HG03432 (cell line): ENCODE measurements at regions not wholly inside any gene's neighbourhood (a gene's known extent, or its start where the extent isn't known, plus 50 kb on each side); places are given as distances from the start of the nearest gene placed in this dataset.
A peak's percentile ranks its signal among the peaks of the same experiment; 100 is the strongest.

Experiments used
- ATAC-seq: cut with Tn5 transposase; IDR thresholded peaks from one replicate; pipeline ENCODE4 v1.9.1; 2021; ENCODE audit warnings: mild to moderate bottlenecking, moderate library complexity; ENCODE audit not compliant: unreplicated experiment

DNA sequence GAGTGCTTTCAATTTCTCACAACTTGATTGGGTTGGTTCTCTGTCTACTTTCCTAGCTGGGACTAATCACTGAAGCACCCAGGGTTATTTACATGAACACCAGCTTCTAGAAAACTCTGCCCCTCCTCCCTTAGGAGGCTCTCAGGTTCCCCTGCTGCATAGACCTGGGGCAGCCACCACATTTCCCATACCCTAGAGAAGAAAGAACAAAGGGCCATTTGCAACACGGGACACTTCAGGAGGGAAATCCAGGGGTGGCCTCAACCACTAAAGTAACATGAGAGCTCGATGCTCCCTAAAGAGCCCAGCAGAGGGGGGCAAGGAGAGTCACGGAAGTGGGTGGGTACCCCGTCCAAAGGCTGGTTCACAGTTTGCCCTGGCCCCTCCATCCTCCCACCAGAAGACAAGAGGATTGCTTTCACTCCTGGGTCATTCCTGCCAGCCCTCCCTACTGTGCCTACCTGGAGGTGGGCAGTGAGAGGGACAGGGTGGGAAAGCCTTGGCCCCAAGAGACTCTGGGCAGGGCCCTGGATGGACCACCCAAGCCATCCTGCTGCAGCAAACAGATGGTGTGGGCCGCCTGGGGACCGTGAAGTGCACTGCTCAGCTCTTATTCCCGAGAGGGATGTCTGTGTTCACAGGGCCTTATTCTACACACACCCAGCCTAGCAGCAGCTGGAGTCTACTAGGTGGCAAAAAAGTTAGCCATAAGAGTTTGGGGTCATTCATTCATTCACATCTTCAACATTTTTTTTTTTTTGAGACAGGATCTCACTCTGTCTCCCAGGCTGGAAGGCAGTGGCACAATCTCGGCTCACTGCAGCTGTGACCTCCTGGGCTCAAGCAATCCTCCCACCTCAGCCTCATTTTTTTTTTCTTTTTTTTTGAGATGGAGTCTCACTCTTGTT lies 392.1 kb downstream of the SOX9 start:
- ATAC-seq, result peak; percentile 23

DNA sequence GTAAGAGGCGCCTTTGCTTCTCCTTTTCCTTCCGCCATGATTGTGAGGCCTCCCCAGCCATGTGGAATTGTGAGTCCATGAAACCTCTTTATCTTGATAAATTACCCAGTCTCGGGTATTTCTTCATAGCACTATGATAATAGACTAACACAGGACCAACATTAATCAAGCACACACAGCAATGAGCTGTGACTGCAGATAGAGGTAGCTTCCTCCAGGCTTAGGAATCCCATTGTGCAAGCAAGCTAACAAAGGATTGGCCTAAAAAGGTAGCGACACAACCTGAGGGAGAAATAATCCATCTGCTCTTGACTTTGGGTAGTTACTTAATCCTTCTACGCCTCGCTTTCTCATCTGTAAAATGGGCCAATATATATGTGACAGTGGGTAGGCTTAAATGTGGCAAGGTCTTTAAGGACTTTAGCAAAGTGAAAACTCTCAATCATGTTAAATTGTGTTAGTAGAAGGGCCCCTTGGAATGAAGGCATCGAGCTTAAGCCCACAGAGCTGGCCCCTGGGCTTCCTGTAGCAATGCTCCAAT lies 393.6 kb downstream of the SOX9 start:
- no peak for ATAC-seq

DNA sequence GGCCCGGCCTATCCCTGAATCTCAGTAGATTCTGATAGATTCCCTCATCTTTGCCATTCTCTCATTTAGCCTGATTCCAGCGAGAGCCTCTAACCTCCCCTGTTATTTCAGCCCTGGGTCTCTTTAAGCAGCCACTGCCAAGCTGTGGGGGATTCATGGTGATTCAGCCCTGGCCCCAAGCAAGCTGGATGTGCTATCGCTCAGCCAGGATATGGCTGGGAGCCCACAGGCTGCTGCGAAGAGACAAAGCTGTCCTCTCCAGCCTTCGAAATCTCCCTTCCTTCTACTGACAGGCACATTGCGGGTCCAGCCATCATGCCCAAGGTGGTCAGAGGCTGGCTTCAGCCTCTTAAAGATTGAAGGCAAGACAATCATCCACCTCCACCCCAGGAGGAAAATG lies 394.1 kb downstream of the SOX9 start:
- no peak for ATAC-seq

DNA sequence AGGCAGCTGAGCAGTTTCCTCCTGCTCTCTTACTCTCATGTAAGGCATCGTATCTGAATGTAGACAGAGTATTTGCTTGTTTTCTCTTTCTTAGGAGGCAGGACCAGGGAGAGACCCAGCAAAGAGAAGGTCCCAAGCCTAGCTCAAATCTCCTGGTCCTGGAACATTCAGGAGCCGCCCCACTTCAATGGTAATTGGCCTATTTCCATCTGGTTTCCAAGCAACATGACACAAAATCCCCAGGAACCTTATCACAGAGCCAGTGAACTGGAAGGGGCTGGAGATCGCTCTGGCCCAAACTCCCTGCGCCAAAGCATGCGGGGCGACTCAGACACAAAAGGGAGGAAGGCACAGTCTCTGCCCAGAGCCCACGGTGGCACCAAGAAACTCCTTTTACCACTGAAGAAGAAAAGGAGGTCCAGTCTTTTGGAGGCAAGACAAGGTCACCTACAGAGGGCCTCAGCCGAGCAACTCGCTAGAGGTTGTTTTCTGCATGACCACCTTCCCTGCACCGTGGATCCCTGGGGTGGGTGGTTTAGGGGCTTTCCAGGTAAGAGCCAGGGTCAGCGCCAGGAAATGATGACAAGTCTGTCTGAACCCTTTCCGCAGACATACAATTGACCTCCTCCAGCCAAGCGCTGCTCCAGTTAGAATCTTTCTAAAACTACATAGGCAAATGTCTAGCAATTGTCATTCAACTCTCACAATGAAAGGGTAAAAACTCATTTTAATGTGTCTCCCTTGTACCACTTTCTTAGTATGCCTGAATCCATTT lies 394.7 kb downstream of the SOX9 start:
- ATAC-seq, result peak; percentile 32

DNA sequence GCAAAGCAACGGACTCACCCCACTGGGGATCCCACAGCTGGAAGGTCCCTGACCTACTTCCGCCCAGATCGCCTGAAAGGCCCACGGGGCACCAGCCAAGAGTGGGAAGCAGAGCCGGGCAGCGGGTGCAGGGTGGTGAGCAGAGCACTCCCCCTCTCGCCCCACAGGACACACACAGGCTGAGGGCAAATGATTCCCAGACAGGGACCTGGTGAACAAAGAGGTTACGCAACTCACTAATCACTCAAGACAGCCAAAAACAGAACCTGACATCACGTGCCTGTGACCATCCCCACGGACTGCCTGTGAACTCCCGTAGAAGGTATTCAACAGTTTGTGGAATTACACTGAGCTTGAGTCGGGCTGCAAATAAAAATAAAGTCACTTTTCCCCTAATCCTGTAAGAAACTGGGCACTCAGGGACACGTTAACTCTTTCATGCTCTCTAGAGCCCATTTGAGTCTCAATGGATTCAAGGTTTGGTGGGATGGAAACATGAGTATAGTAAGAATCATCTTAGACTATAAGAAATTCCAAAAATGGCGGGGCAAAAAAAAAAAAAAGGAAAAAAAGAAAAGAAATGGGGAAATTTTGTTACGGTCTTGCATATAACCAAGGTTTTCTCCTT lies 396.1 kb downstream of the SOX9 start:
- ATAC-seq, result peak; percentile 31

DNA sequence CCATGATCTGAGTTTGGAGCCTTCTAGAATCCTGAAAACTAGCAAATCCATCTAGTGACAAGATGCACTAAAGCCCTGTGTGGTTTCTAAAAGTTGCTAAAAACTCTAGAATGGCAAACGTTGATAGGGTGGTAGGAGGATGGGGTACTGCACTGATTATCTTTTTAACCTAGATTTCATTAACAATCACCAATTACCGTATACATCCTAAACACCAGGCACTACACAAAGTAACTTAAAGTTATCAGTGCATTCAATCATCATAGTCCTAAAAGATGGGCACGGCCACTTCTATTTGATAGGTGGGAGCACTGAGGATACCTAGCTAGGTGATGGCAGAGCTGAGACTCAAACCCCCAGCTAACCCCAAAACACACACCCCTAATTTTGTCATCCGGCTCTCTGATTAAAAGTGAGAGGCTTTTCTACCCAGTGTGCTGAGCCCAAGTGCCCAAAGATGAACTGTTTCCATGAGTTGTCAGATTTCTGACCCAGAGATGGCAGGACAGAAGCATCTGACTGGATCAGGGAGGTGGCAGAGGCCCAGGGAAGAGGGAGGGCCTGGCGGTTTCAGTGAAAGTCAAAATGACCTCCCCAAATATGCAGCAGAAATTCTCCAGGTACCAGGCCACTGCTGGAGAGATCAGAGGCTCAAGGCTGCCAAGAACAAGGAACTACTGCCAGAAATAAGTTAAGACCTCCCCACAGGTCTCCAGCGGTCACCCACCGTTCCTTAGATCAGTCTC lies 396.8 kb downstream of the SOX9 start:
- no peak for ATAC-seq

DNA sequence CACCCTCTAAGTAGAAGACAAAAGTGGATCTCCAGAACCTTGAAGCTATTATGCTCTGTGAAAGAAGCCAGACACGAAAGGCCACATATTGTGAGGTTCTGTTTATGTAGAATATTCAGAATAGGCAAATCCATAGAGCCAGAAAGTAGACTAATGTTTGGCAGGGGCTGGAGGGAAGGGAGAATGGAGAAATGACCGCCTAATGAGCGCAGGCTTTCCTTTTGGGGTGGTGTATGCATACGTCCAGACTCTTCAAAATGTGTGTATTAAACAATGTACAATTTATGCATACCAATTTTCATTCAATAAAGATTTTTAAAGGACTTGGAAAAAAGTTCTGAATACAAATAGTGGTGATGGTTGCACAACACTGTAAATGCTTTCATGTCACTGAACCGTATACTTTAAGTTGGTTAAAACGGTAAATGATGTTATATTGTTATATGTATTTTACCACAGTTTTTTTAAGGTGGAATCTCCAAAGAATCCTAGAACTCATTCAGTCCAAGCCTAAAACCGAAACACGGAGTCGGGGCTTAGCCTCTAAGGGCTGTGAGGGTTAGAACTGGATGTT lies 397.4 kb downstream of the SOX9 start:
- no peak for ATAC-seq

DNA sequence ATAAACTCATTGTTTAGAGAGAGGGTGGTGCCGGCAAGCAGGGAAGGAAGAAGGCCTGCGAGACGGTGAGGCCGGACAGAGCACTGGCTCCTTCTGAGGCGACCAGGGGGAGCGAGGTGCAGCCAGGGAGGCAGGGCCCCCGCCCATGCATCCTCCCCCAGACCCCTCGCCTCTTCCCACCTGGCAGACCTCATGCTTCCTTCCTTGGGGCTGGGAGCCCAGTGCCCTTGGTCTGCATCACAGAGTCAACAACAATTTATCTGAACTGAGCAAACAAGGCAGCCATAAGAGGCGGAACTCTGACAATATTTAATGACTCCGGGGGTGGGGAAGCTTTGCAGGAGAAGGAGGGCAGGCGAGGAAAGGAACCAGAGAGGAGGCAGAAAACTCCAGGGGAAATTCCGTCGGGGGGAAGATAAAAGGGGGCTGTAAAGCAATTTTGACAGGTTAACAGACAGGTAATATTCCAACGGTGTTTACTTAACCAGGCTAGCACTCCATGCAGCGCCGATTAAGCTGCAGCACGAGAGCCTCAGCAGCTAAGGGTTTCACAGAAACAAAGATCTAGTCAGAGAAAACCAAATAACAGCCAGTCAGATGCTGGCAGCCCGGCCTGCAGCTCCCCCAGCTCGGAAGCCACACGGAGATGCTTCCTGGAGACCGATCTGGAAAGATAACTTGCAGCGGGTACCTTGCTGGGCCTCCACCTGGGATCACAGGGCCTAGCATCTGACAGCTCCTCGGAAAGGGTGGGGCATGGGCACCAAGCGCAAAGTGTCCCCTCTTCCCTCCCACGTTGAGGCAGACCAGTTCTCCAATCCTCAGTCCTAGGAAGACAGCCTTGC lies 398.2 kb downstream of the SOX9 start:
- ATAC-seq, result no peak

DNA sequence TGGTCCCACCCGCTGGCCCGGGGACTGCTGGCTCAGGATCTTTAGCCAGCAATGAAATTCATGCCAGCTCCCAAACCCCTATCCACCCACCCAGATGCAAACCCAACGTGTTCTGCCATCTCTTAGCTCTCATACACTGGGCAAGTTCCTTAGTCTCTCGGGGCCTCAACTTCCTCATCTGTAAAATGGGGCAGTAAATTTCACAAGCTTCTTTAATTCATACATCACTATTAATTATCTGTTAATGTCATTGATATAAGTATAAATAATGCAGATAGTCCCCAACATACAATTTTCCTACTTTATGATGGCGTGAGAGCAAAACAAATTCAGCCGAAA lies 398.7 kb downstream of the SOX9 start:
- no peak for ATAC-seq

DNA sequence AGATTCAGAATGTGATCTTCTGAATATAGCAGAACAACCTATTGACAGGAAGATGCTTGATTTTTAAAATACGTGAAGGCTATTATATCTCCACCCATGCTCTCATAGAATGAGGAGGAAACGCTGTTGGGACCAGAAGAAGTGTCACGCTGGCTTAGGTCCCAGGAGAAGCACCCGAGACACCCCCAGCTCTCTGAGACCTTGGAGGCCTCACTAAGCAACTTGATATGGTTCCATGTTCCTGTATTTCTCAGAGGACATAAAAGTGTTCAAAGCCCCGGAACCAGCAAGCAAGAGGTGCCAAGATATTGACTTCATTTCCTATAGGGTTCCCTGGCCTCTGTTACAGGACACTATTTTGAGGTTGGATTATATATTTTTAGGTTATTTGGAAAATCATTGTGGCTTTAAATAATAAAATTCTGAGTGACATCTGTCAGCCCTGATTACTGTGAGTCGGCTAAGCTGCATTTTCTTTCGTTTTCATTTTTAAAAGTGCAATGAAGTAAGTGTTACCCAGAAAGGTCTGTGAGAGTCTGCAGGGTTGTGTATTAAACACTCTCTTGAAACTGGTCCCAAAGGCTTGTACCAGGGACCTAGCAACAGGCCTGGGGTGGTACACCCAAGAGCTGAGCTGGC lies 400.0 kb downstream of the SOX9 start:
- ATAC-seq, result no peak

DNA sequence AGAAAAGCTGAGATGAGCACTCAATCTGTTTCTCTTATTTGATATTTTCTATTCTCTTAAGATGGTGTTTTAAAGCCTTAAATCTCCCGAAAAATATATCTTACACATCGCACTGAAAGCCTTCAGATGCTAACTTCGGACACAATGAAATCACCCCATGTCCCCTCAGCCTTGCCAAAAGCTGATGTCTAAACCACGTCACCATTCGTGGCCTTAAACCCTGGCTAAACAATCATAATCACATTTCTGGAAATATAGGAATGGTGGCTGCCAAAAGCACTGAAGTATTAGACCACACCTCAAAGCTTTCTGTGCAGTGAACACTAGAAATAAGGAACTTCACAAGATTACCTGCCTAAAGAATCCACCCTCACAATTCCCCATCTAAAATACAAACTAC lies 402.7 kb downstream of the SOX9 start:
- no peak for ATAC-seq

DNA sequence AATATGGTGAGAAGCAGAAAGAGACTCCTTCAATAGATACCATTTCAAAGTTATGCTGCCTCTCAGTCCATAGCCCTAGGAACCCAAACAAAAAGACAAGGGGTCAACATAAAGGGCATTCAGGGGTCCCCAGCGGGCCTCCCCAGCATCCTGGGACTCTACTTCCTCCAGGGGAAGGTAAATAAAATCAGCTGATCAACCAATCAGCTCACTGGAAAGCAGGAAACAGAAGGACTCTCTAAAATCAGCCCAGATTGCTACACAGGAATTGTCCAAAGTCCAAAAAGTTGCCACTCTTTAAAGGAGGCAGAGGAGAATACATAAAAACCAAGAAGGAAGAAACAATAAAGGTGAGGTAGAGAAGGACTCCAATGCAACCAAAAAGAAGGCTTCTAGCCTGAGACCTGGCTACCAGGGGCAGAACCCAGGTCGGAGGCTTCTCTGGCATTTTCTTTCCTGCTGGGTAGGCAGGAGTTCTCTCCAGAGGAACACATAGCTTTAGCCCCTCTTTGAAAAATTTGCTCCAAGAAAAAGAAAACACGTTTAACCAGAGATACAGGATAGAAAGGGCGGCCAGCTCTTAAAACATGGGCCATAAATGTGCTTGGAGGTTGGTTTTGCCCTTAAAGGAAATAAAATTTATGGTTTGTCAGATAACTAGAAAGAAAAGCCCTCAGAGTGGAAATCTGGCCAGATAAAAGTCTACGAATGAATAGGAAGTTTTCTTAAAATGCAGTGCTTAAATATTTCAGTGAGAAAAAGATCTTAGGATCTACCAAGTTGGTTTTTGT lies 404.6 kb downstream of the SOX9 start:
- ATAC-seq, result no peak

DNA sequence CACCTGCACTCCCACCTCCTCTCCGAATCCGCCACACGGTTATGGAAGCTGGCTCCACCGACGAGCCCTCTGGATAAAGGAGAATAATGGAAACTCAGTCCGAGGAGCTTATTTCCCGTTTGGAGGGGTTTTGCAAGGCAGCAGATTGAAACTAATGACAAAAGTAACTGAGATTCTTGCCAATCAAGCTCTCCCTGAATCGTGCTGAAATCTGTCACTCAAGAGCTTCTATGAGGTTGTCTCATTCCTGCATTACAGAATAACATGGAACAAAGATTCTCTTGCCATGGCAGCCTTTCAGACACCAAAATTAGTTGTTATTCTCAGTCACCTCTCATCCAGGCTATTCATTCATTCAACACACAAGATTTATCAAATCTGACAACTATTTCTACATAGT lies 405.9 kb downstream of the SOX9 start:
- ATAC-seq, result no peak

DNA sequence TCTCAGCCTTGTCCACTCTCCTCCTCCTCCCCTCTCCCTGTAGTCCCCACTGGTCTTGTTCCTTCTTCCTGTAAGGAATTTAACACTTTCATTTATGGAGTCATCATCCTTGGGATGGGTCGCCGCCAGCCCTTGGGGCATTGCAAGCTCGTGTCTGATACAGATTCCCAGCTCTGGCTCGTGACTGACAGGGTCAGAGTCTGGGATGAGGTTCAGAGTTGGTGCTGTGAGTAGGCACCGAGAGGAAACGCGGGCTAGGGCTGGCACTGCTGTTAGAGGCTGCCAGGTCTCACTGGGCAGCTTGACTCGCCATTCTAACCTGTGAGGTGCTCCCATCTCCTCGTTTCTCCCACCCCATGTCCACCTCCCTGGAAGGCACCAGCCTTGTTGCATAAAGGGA lies 407.0 kb downstream of the SOX9 start:
- no peak for ATAC-seq

DNA sequence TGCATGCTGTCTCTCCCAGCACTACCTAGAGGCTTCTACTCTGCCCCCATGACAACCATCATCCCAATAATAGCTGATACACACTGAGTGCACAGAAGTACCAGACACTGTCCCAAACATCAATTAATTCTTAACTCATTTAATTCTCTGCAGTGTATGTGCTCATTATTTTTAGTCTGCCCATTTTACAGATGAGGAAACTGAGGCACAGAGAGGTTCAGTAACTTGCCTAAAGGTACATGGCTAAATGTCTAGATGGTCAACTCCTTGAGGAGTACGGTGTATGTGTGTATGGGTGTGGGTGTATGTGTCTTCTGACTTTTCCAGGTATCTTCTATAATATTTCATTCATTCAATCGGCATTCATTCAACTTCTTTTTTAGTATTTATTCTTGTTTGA lies 407.9 kb downstream of the SOX9 start:
- ATAC-seq, result no peak

DNA sequence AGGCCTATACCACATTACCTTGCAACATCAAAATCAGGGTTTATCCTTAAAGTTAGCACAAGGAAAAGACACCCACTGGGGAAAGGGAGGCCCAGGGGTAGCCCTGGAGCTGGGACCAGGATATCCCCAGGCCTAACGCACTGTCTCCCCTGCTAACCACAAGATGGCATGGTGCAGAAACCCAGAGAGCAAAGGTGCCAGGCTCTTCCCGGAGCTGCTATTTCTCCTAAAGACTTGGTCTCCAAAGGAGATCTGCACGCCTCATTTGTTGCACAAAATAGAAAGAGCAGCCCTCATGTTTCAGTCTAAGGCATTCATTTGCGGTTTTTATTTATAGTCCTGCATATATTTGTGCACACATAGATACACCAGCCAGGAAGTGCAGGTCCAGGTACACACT lies 408.6 kb downstream of the SOX9 start:
- no peak for ATAC-seq

DNA sequence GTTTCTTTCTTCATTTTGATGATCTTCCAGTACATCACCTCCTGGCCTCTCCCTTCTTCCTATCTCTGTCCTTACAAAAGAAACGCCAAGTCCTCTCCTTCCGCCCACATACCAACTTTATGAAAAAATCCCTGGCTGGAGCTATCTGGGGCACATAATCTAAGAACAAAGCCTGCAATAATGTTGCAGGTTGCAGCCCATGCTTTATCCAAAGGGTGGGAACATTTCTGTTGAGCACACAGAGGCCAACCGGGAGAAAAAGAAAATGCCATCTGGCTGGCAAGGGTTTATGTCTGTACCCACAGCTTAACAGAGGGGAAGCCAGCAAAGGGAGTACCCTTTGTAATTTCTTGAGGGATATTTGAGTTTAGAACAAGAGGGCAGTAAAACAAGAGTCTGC lies 409.6 kb downstream of the SOX9 start:
- no peak for ATAC-seq

DNA sequence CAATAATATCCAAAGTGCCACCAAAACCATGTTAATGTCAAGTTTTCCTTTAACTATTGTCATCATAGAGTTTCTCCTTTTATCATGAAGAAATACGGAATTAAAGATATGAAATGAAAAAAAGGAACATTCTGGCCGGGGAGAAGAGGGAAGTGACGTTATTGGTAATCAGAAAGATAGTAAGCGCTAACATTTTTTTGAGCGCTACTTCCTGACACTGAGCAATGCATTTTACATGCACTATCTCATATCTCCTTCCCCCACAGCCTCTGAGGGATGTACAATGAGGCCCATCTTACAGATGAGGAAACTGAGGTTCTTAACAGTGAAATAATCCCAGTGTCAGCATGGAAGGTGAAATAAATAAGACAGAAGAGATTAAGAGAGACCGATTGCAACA lies 410.9 kb downstream of the SOX9 start:
- ATAC-seq, result no peak
